ENCODE measurements at regions not wholly inside any gene's neighbourhood (a gene's known extent, or its start where the extent isn't known, plus 50 kb on each side); places are given as distances from the start of the nearest gene placed in this dataset.

DNA sequence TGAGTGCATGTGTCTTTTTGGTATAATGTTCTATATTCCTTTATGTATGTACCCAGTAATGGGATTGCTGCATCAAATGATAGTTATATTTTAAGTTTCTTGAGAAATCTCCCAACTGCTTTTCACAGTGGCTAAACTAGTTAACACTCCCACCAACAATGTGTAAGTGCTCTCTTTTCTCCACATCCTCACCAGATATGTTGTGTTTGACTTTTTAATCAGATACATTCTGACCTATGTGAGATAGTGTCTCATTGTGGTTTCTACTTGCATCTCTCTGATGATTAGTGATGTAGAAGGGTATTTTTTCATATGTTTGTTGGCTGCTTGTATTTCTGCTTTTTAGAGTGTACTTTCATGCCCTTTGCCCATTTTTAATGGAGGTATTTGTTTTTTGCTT, 62.8 kb upstream of the ALG10B start:
- Mint-ChIP-seq H3K36me3 (ENCODE audit: insufficient read depth, unreplicated experiment) (no peaks in the 10 kb centered on the region), H3K27me3 (ENCODE audit: insufficient read depth, unreplicated experiment) (no peaks in the 10 kb centered on the region), H3K4me1 (ENCODE audit: insufficient read depth, unreplicated experiment) (no peaks in the 10 kb centered on the region), H3K9me3 (ENCODE audit: unreplicated experiment) (no peaks in the 10 kb centered on the region), H3K27ac (ENCODE audit: low read depth, unreplicated experiment) (no peak overlapping the region), H3K4me3 (ENCODE audit: unreplicated experiment) (no peak overlapping the region)
- intact Hi-C loops (cut with micrococcal nuclease), result no loop called here
- no peak for DNase-seq (ENCODE audit: unreplicated experiment)
- TF ChIP-seq, protein P1, sequence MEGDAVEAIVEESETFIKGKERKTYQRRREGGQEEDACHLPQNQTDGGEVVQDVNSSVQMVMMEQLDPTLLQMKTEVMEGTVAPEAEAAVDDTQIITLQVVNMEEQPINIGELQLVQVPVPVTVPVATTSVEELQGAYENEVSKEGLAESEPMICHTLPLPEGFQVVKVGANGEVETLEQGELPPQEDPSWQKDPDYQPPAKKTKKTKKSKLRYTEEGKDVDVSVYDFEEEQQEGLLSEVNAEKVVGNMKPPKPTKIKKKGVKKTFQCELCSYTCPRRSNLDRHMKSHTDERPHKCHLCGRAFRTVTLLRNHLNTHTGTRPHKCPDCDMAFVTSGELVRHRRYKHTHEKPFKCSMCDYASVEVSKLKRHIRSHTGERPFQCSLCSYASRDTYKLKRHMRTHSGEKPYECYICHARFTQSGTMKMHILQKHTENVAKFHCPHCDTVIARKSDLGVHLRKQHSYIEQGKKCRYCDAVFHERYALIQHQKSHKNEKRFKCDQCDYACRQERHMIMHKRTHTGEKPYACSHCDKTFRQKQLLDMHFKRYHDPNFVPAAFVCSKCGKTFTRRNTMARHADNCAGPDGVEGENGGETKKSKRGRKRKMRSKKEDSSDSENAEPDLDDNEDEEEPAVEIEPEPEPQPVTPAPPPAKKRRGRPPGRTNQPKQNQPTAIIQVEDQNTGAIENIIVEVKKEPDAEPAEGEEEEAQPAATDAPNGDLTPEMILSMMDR (IDR thresholded peaks at IDR 0.05; ENCODE audit: unreplicated experiment), result no peak
- ChIA-PET POLR2A (interaction anchor here (0.7 to 1.0 kb wide), 2 partner anchors 18 to 20 kb away, joined by 3 read pairs; no protein-coding TSS in a partner anchor), CTCF (no interaction called here)
- no TSS peak for BruUV-seq (replicated peaks)

DNA sequence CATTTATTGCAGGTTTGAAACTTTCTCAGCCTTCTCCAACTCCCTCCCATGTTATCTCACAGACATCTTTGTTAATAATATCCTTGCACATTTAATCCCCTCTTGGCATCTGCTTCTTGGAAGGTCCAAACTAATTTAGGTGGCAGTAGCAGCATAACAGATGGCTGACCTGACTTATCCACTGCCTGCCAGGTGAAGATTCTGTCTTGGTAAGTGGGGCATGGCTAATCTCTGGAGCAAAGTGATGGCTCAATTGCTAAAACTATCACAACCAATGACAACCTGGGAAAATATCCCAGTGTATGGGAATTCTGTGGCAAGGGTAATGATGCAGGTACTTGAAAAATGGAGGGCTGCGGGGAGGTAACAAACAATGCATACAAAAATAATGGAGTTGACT, 58.2 kb upstream of the ALG10B start:
- BruUV-seq (replicated peaks), result no TSS peak
- no peaks in the 10 kb centered on the region for H3K27me3 Mint-ChIP-seq (ENCODE audit: insufficient read depth, unreplicated experiment)
- H3K4me1 Mint-ChIP-seq (ENCODE audit: insufficient read depth, unreplicated experiment), result no peaks in the 10 kb centered on the region
- ChIA-PET POLR2A (no interaction called here), CTCF (no interaction called here)
- no peak overlapping the region for H3K4me3 Mint-ChIP-seq (ENCODE audit: unreplicated experiment)
- TF ChIP-seq, protein P1 (IDR thresholded peaks at IDR 0.05; ENCODE audit: unreplicated experiment), result no peak
- intact Hi-C loops (cut with micrococcal nuclease), result no loop called here
- peaks cover 5% of the 10 kb centered on the region for H3K36me3 Mint-ChIP-seq (ENCODE audit: insufficient read depth, unreplicated experiment)
- DNase-seq (ENCODE audit: unreplicated experiment), result no peak
- H3K9me3 Mint-ChIP-seq (ENCODE audit: unreplicated experiment), result peaks cover 13% of the 10 kb centered on the region
- no peak overlapping the region for H3K27ac Mint-ChIP-seq (ENCODE audit: low read depth, unreplicated experiment)

All from MCF 10A (cell line).